Activated CD8-positive, alpha-beta memory T cell treated with anti-CD3 and anti-CD28 coated beads for 4 hours (primary cell): ENCODE measurements at regions not wholly inside any gene's neighbourhood (a gene's known extent, or its start where the extent isn't known, plus 50 kb on each side); places are given as distances from the start of the nearest gene placed in this dataset.

Experiments used
- DNase-seq, 2 donors: peaks; one replicate each; pipeline ENCODE4 v3.0.0-alpha.2; 2020; ENCODE audit warnings: low read depth in 2 of 2

DNA sequence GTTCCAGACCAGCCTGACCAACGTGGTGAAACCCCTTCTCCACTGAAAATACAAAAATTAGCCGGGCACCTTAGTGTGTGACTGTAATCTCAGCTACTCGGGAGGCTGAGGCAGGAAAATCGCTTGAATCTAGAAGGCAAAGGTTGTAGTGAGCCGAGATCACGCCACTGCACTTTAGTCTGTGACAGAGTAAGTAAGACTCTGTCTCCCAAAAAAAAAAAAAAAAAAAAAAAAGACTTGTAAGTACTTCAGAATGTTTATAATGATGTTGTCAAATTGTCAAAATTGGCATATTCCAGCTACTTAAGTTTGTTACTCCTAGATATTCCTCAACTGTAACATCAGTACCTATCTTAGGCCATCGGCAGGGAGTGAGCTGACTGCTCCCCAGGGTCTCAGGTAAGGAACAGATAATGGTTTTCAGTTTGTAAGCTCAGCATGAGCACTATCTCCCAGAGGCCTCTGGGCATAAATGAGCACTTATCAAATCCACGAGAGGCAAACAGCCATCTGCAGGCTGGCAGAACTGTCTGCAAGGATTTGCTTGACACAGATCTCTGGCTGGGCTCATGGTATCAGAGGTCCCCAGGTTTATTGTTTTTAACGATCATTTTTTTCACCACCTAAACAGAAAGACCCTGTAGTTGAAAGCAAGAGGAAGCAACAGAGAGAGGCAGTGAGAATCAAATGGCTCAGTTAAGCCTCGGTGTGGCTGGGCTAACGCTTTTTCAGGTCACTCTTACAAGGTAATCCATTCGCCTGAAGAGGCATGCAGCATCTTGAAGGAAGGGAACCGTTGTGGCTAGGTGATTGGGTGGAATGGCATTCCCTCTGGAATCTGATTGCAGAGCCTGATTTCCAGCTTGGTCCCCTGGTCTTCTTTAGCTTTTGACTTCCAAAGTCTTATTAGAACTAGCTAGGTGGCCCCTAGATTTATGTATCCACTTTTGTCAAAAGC is 115.9 kb downstream of the LY86 start:
- no peak for DNase-seq

DNA sequence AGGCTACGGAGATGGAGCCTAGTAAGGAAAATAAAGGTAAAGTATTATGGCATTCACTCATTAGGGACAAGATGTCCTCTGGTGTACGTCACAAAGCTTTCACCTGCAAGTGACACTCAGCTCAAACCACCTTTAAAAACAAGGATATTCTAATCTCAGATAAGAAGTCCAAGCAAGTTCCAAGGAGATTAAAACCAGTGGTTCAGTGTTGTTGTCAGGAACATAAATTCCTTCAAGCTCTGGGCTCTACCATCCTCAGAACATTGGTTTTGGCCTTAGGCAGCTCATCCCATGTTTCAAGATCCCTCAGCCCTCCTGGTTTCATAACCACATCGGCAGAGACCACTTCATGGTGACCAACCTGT is 116.5 kb downstream of the LY86 start:
- DNase-seq = no peak

DNA sequence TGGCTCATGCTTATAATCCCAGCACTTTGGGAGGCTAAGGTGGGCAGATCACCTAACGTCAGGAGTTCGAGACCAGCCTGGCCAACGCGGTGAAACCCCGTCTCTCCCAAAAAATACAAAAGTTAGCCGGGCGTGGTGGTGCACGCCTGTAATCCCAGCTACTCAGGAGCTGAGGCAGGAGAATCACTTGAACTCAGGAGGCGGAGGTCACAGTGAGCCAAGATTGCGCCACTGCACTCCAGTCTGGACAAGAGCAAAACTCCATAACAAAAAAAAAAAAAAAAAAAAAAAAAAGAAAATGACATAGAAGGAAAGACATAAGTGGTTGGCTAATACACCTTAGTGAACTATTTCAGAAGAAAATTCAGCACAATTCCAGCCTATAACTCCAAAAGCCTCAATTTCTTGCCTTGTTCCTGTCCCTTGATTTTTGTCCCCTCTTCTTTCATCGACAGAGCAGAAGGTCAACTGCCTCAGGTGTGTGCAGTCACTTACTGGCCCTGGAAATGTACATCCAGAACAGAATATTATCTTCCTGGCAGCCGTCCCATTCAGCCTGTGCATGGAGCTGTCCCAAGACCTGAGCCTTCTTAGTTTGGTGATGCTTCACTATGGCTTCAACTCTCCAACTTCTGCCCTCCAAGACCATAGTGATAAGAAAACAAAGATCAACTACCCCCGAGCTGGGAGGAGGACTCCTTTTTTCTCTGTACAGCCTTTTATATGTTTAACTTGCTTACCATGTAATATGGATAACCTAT is 117.6 kb downstream of the LY86 start:
- no peak for DNase-seq

- DNase-seq = no peak
These were observed 118.6 kb downstream of the LY86 start for GRCh38 chr6:6707143-6707542.

GRCh38 chr6:6709106-6709505 is 120.6 kb downstream of the LY86 start:
- DNase-seq = no peak

DNA sequence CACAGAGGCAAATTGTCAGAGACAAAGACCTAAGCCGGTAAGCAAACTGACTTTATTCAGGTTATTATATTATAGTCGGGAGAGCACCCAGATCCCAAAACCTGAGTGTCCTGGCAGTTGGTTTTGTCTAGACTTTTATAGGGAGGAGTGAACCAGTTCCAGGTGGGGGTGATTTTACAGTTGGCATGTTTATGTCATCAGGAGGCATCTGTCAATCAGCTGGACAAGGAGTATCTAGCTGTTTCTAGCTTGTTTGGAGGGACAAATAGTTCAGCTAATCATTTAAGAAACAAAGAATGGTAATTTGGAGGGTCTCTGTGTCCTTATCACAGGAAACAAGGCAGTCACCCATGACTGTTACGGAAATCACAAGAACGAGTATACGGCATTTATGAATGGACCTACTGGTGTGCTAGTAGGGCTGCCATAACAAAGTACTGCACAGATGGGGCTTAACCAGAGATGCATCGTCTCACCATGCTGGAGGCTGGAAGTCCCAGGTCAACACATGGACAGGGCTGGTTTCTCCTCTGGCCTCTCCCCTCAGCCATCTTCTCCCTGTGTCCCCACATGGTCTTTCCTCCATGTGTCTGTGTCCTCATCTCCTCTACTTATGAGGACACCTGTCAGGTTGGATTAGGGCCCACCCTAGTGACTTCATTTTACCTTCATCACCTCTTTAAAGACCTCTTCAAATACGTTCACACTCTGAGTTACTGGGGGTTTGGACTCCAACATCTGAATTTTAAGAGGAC is 122.7 kb downstream of the LY86 start:
- no peak for DNase-seq

DNA sequence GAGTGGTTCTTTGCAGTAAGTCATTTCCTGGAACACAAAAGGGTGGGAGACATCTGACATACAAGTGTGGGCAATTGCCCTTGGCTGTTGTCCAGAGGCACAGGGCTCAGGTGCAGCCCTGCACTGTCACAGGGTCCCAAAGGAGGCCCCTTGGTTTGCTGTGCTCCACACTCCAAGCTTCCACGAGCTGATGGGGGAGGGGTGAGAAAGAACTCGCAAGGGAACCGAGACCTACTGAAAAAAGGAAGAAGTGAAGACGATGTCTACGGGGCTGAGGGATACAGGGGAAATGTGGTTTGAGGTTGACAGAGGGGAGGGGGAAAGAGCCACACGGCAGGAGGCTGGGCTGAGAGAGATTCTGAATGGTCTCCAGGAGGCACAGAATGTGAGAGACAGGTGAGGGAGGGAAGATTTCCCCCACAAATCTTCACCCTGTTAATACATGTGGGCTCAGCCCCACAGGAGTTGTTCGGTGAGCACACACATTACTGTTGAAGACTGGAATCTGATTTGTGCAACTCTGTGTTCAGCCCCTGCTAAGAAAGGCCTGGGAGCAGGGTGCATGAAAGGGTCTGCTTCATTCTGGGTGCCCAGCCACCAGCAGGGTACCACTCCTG is 123.4 kb downstream of the LY86 start:
- DNase-seq = no peak

DNA sequence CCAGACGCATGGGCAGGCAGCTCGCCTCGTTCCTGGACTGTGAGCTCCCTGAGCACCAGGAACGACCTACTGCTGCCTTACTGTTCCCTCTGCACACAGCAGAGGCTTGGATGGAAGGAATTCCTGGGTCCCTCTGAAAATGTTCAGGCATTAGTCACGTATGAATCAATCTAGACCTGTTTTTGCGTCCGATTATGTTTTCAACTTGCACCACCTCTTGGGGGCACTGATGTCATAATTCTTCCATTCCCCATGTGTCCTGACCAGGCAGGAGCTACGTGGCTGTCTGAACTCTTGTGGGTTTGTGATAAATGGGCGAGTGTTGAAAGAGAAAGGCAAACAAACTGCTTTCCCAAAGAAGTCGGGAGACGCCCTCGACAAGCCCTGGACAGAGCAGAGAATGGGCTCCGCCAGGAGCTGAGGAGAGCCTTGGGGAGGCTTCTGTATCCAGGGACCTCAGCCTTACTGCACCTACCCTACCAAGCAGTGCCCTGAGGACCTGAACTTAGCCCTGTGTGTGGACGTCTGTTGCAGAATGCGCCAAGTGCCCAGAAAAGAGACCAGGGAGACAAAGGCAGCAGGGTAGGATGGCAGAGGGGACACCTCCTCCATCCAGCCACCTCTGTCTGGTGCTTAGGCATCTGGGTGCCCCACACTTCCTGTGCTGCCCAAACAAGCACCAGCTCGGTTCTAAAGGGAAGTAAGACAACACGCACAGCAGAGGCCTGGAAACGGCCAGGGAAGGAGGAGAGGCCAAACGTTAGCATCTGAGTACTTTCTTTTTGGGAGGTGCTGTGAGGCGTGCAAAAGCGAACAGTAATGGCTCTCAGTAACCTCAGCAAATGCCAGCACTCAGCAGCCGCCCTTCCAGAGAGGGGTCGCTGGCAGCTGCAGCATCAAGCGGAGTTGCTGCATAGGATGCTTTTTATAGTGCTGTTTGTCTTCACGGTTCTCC is 124.2 kb downstream of the LY86 start:
- no peak for DNase-seq

- DNase-seq = no peak
These were observed 125.1 kb downstream of the LY86 start for GRCh38 chr6:6713657-6714056.

- DNase-seq = no peak
These were observed 125.8 kb downstream of the LY86 start for GRCh38 chr6:6714118-6714897.

GRCh38 chr6:6714953-6715352 is 126.4 kb downstream of the LY86 start:
- DNase-seq = no peak

GRCh38 chr6:6715465-6715864 is 126.9 kb downstream of the LY86 start:
- no peak for DNase-seq

GRCh38 chr6:6716998-6717763 is 128.7 kb downstream of the LY86 start:
- DNase-seq = no peak

DNA sequence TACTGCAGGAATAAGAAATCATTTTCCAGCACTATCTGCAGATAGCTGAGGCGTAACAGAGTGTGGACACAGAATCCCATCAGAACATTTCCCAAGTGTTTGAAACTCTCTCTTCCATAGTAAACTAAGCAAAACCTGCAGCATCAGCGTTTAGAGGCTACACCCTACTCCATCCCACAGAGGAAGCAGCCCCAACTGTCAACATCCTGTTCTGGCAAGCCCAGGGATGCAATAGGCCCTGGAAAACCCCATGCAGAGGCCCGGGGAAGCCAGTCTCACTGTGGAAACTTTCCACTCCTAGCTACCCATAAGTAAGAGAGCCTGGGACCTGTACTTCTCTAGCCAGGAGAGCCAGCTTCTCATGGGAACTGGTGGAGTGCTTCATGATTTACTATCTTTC is 129.4 kb downstream of the LY86 start:
- DNase-seq = no peak

- DNase-seq = no peak
These were observed 133.1 kb downstream of the LY86 start for GRCh38 chr6:6721606-6722005.

DNA sequence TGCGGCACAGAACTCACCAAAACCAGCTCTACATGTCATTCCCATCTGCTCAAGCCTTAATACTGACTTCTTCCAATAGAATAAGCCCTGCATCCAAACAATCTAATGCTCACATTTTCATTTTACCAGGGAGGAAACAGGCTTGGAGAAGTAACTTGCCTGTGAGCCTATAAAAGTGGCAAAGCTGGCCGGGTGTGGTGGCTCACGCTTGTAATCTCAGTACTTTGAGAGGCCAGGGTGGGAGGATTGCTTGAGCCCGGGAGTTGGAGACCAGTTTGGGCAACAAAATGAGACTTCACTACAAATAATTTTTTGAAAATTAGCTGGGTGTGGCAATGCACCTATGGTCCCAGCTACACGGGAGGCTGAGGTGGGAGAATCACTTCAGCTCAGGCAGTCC is 133.7 kb downstream of the LY86 start:
- no peak for DNase-seq

DNA sequence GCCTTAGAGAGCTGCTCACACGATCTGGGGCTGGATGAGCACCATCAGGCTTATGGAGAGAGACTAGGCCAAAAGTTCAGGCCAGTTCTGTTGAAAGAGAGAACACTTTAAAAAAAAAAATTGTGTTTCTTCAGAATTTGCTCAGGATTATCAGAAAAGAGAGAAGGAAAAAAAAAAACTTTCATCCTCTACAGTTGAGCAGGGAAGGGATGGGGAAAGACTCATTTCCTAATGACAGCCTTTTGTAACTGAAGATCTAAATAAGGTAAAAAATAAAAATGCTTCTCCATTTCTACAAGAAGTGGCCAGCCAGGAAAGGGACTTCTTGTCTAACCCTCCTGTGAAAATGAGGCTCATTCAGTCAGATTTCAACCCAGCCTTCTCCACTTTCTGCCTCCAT is 134.8 kb downstream of the LY86 start:
- DNase-seq = no peak

GRCh38 chr6:6723921-6724538 is 135.5 kb downstream of the LY86 start:
- DNase-seq = no peak
